ENCODE measurements at regions not wholly inside any gene's neighbourhood (a gene's known extent, or its start where the extent isn't known, plus 50 kb on each side); places are given as distances from the start of the nearest gene placed in this dataset.

DNA sequence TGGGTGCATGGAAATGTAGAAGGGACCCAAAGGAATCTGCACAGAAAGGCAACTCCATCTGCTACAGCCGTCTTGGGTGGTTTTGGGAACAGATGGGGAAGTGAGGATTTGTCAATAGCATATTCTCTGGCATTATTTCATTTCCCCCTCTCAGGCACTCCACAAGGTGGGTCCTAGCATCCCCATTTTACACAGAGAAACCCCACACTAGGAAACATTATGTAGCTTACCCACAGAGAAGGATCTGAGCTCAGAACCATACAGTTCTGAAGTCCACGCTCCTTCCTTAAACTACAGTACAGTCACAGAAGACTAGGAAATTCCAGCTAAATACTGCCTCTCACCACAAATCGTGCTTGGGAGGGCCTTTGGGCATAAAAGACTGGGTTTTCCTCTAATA, 61.2 kb upstream of the CTNNB1 start:
- no peak for ATAC-seq (ENCODE audit: insufficient read depth, low FRiP score)
- TF ChIP-seq, protein P1, sequence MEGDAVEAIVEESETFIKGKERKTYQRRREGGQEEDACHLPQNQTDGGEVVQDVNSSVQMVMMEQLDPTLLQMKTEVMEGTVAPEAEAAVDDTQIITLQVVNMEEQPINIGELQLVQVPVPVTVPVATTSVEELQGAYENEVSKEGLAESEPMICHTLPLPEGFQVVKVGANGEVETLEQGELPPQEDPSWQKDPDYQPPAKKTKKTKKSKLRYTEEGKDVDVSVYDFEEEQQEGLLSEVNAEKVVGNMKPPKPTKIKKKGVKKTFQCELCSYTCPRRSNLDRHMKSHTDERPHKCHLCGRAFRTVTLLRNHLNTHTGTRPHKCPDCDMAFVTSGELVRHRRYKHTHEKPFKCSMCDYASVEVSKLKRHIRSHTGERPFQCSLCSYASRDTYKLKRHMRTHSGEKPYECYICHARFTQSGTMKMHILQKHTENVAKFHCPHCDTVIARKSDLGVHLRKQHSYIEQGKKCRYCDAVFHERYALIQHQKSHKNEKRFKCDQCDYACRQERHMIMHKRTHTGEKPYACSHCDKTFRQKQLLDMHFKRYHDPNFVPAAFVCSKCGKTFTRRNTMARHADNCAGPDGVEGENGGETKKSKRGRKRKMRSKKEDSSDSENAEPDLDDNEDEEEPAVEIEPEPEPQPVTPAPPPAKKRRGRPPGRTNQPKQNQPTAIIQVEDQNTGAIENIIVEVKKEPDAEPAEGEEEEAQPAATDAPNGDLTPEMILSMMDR (IDR thresholded peaks at IDR 0.05; ENCODE audit: control extremely low read depth, extremely low read depth): no peak
- WGBS, 2 donors: 75 to 80% methylated on average over 3 of the region's 3 CpGs
- no peak overlapping the region for H3K27ac ChIP-seq (ENCODE audit: low read depth in 1 of 2, low read length in 1 of 2)
- H3K9ac ChIP-seq (ENCODE audit: insufficient read depth in 1 of 2, low read length in 2 of 2): no peak overlapping the region
- H3K36me3 ChIP-seq (ENCODE audit: control insufficient read depth in 4 of 4, insufficient read depth in 4 of 4, low read length in 4 of 4): no peaks in the 10 kb centered on the region
- no peaks in the 10 kb centered on the region for H3K9me3 ChIP-seq (ENCODE audit: control insufficient read depth in 4 of 4, insufficient read depth in 3 of 4, low read length in 3 of 4)
- no peak overlapping the region for H3K4me3 ChIP-seq
- H3K4me1 ChIP-seq (ENCODE audit: control insufficient read depth in 5 of 5, insufficient read depth in 5 of 5, low read length in 5 of 5): peaks cover 0 to 3% (median 0%) of the 10 kb centered on the region in 5 donors
- no peak for DNase-seq
- no peaks in the 10 kb centered on the region for H3K27me3 ChIP-seq (ENCODE audit: control insufficient read depth in 3 of 3, insufficient read depth in 3 of 3, low read length in 2 of 3)

DNA sequence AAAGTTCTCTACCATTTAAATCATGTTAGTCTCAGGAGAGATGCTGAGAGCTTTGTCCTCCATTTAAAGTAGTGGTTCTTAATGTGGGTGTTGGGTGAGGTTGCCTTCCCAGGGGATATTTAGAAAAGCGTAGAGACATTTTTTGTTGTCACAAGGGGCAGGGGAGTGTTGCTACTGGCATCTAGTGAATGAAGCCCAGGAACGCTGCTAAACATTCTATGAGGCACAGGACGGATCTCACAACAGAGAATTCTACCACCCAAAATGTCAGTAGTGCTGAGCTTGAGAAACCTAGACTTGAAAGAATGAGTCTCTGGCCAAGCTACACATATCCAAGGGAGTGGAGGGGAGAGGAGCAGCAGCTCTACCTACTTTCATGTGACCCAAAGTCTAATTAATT, 60.7 kb upstream of the CTNNB1 start:
- 92 to 96% methylated on average over 3 of the region's 3 CpGs for WGBS, 2 donors
- TF ChIP-seq, protein P1 (IDR thresholded peaks at IDR 0.05; ENCODE audit: control extremely low read depth, extremely low read depth): no peak

DNA sequence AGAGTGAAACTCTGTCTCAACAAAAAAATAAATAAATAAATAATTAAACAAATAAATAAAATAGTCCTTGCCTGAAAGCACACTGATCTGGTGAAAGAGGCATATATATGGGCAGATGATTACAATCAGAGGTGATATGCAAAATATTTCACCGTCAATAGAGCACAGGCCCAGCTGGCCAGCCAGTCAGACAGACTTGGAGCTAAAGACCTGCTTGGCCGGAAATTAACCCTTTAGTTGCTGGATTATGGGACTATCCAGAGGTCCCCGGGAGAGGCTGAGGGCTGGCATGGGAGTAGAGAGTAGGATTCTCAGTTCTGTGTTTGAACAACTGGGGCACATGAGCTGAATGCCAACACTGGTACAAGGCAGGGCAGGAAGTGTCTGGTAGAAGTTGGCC, 59.1 kb upstream of the CTNNB1 start:
- TF ChIP-seq, protein P1 (IDR thresholded peaks at IDR 0.05; ENCODE audit: control extremely low read depth, extremely low read depth): no peak
- peaks cover 0 to 3% (median 0%) of the 10 kb centered on the region in 5 donors for H3K4me1 ChIP-seq (ENCODE audit: control insufficient read depth in 5 of 5, insufficient read depth in 5 of 5, low read length in 5 of 5)
- no peak overlapping the region for H3K9ac ChIP-seq (ENCODE audit: insufficient read depth in 1 of 2, low read length in 2 of 2)
- no peak overlapping the region for H3K27ac ChIP-seq (ENCODE audit: low read depth in 1 of 2, low read length in 1 of 2)
- ATAC-seq (ENCODE audit: insufficient read depth, low FRiP score) (no peak), DNase-seq (no peak)
- no peaks in the 10 kb centered on the region for H3K36me3 ChIP-seq (ENCODE audit: control insufficient read depth in 4 of 4, insufficient read depth in 4 of 4, low read length in 4 of 4)
- 79 to 89% methylated on average over 3 of the region's 3 CpGs for WGBS, 2 donors
- H3K9me3 ChIP-seq (ENCODE audit: control insufficient read depth in 4 of 4, insufficient read depth in 3 of 4, low read length in 3 of 4): no peaks in the 10 kb centered on the region
- H3K27me3 ChIP-seq (ENCODE audit: control insufficient read depth in 3 of 3, insufficient read depth in 3 of 3, low read length in 2 of 3): no peaks in the 10 kb centered on the region
- H3K4me3 ChIP-seq: no peak overlapping the region

More for the DNA sequence above, 60.7 kb upstream of the CTNNB1 start:
- Histone ChIP-seq H3K4me3 (no peak overlapping the region), H3K27me3 (ENCODE audit: control insufficient read depth in 3 of 3, insufficient read depth in 3 of 3, low read length in 2 of 3) (no peaks in the 10 kb centered on the region), H3K9ac (ENCODE audit: insufficient read depth in 1 of 2, low read length in 2 of 2) (no peak overlapping the region), H3K36me3 (ENCODE audit: control insufficient read depth in 4 of 4, insufficient read depth in 4 of 4, low read length in 4 of 4) (no peaks in the 10 kb centered on the region), H3K4me1 (ENCODE audit: control insufficient read depth in 5 of 5, insufficient read depth in 5 of 5, low read length in 5 of 5) (peaks cover 0 to 3% (median 0%) of the 10 kb centered on the region in 5 donors), H3K27ac (ENCODE audit: low read depth in 1 of 2, low read length in 1 of 2) (no peak overlapping the region), H3K9me3 (ENCODE audit: control insufficient read depth in 4 of 4, insufficient read depth in 3 of 4, low read length in 3 of 4) (no peaks in the 10 kb centered on the region)
- ATAC-seq (ENCODE audit: insufficient read depth, low FRiP score) (no peak), DNase-seq (no peak)

Data from lung (tissue), 11 donors.